Stimulated activated CD4-positive, alpha-beta T cell treated with anti-CD3 and anti-CD28 coated beads, Interleukin-1b, Interleukin-23, amount 100 ng/mL, for 4 hours (primary cell): ENCODE measurements at regions not wholly inside any gene's neighbourhood (a gene's known extent, or its start where the extent isn't known, plus 50 kb on each side); places are given as distances from the start of the nearest gene placed in this dataset.

Source experiments
- DNase-seq, 2 donors: peaks; one replicate each; pipeline ENCODE4 v3.0.0-alpha.2; 2020; ENCODE audit warnings: low read depth in 2 of 2

GRCh38 chr7:109926738-109927137 lies 1164.2 kb upstream of the LRRN3 start:
- DNase-seq: no peak

GRCh38 chr7:109930049-109930448 lies 1160.9 kb upstream of the LRRN3 start:
- no peak for DNase-seq

GRCh38 chr7:109939207-109939606 lies 1151.7 kb upstream of the LRRN3 start:
- no peak for DNase-seq

- no peak for DNase-seq
These were observed 1145.0 kb upstream of the LRRN3 start for GRCh38 chr7:109945820-109946518.

- DNase-seq: no peak
These were observed 1140.7 kb upstream of the LRRN3 start for GRCh38 chr7:109950256-109950655.

GRCh38 chr7:109950821-109951564 lies 1139.9 kb upstream of the LRRN3 start:
- no peak for DNase-seq

GRCh38 chr7:109951565-109951928 lies 1139.4 kb upstream of the LRRN3 start:
- no peak for DNase-seq

GRCh38 chr7:109955986-109956385 lies 1134.9 kb upstream of the LRRN3 start:
- DNase-seq: no peak

- DNase-seq: no peak
These were observed 1134.0 kb upstream of the LRRN3 start for GRCh38 chr7:109956916-109957315.

- no peak for DNase-seq
These were observed 1127.2 kb upstream of the LRRN3 start for GRCh38 chr7:109963741-109964140.

GRCh38 chr7:109964780-109965179 lies 1126.1 kb upstream of the LRRN3 start:
- no peak for DNase-seq

GRCh38 chr7:109967406-109967805 lies 1123.5 kb upstream of the LRRN3 start:
- no peak for DNase-seq

GRCh38 chr7:109983618-109984017 lies 1107.3 kb upstream of the LRRN3 start:
- DNase-seq: no peak

- no peak for DNase-seq
These were observed 1106.2 kb upstream of the LRRN3 start for GRCh38 chr7:109984729-109985128.

GRCh38 chr7:109986701-109987100 lies 1104.2 kb upstream of the LRRN3 start:
- no peak for DNase-seq

- DNase-seq: no peak
These were observed 1094.5 kb upstream of the LRRN3 start for GRCh38 chr7:109996411-109996810.

- DNase-seq: no peak
These were observed 1094.0 kb upstream of the LRRN3 start for GRCh38 chr7:109996927-109997326.

GRCh38 chr7:109997837-109998236 lies 1093.1 kb upstream of the LRRN3 start:
- no peak for DNase-seq

- DNase-seq: no peak
These were observed 1089.5 kb upstream of the LRRN3 start for GRCh38 chr7:110001254-110001938.

- no peak for DNase-seq
These were observed 1087.1 kb upstream of the LRRN3 start for GRCh38 chr7:110003827-110004226.

GRCh38 chr7:110007320-110008063 lies 1083.4 kb upstream of the LRRN3 start:
- no peak for DNase-seq

- no peak for DNase-seq
These were observed 1080.6 kb upstream of the LRRN3 start for GRCh38 chr7:110010359-110010758.
